ENCODE measurements at regions not wholly inside any gene's neighbourhood (a gene's known extent, or its start where the extent isn't known, plus 50 kb on each side); places are given as distances from the start of the nearest gene placed in this dataset.
"Not testable (repeated sequence)": the region's sequence is repeated elsewhere in the genome, so short reads cannot be mapped to it uniquely, and the experiment has no call there.

- intact Hi-C loops (cut with DNase I) = no loop called here
- DNase-seq (ENCODE audit: extremely low spot score) = no peak
- H3K36me3 ChIP-seq = no peaks in the 10 kb centered on the region
- TF ChIP-seq POLR2AphosphoS5 (IDR thresholded peaks at IDR 0.05) (no peak), CTCF (IDR thresholded peaks at IDR 0.05) (no peak)
- H3K9me3 ChIP-seq = no peaks in the 10 kb centered on the region
- no peaks in the 10 kb centered on the region for H3K27me3 ChIP-seq
- no peak overlapping the region for H3K4me3 ChIP-seq
- no peak overlapping the region for H3K27ac ChIP-seq (replicated peaks in 1 of 4)
- no peaks in the 10 kb centered on the region for H3K4me1 ChIP-seq
- 78% methylated on average over 5 of the region's 5 CpGs for WGBS
These were observed 190.5 kb upstream of the OR13F1 start for GRCh38 chr9:104313396-104314110.

- DNase-seq (ENCODE audit: extremely low spot score); H3K27me3 ChIP-seq; H3K27ac ChIP-seq (replicated peaks in 1 of 4); H3K4me1 ChIP-seq; H3K36me3 ChIP-seq; H3K9me3 ChIP-seq; H3K4me3 ChIP-seq; intact Hi-C loops (cut with DNase I): not testable (repeated sequence)
- WGBS = 94% methylated on average over 11 of the region's 50 CpGs
These were observed 187.7 kb upstream of the OR13F1 start for GRCh38 chr9:104316201-104317009.

- Histone ChIP-seq H3K4me3 (no peak overlapping the region), H3K4me1 (no peaks in the 10 kb centered on the region), H3K9me3 (no peaks in the 10 kb centered on the region), H3K27ac (replicated peaks in 1 of 4) (no peak overlapping the region), H3K27me3 (no peaks in the 10 kb centered on the region), H3K36me3 (no peaks in the 10 kb centered on the region)
- TF ChIP-seq EP300 (IDR thresholded peaks at IDR 0.05) (no peak), POLR2A (IDR thresholded peaks at IDR 0.05; ENCODE audit: low read depth) (no peak), POLR2AphosphoS5 (IDR thresholded peaks at IDR 0.05) (no peak), CTCF (IDR thresholded peaks at IDR 0.05) (no peak)
- intact Hi-C loops (cut with DNase I) = no loop called here
- no peak for DNase-seq (ENCODE audit: extremely low spot score)
- 70% methylated on average over 2 of the region's 2 CpGs for WGBS
These were observed 184.9 kb upstream of the OR13F1 start for GRCh38 chr9:104319198-104319597.

GRCh38 chr9:104319685-104320084 is 184.4 kb upstream of the OR13F1 start:
- Histone ChIP-seq H3K36me3 (no peaks in the 10 kb centered on the region), H3K27ac (replicated peaks in 1 of 4) (no peak overlapping the region), H3K9me3 (no peaks in the 10 kb centered on the region), H3K27me3 (no peaks in the 10 kb centered on the region), H3K4me3 (no peak overlapping the region), H3K4me1 (no peaks in the 10 kb centered on the region)
- TF ChIP-seq EP300 (IDR thresholded peaks at IDR 0.05) = no peak
- no peak for TF ChIP-seq CTCF (IDR thresholded peaks at IDR 0.05)
- no peak for TF ChIP-seq POLR2AphosphoS5 (IDR thresholded peaks at IDR 0.05)
- TF ChIP-seq POLR2A (IDR thresholded peaks at IDR 0.05; ENCODE audit: low read depth) = no peak
- DNase-seq (ENCODE audit: extremely low spot score) = no peak
- WGBS = 49% methylated on average over 3 of the region's 3 CpGs
- intact Hi-C loops (cut with DNase I) = no loop called here

- intact Hi-C loops (cut with DNase I) = no loop called here
- H3K27ac ChIP-seq (replicated peaks in 1 of 4) = no peak overlapping the region
- no peak for TF ChIP-seq EP300 (IDR thresholded peaks at IDR 0.05)
- no peak for TF ChIP-seq CTCF (IDR thresholded peaks at IDR 0.05)
- no peak overlapping the region for H3K4me3 ChIP-seq
- no peaks in the 10 kb centered on the region for H3K36me3 ChIP-seq
- no peaks in the 10 kb centered on the region for H3K9me3 ChIP-seq
- no peaks in the 10 kb centered on the region for H3K27me3 ChIP-seq
- no peak for DNase-seq (ENCODE audit: extremely low spot score)
- H3K4me1 ChIP-seq = no peaks in the 10 kb centered on the region
- WGBS = 91% methylated on average over 3 of the region's 3 CpGs
These were observed 181.5 kb upstream of the OR13F1 start for GRCh38 chr9:104322596-104322995.

- DNase-seq (ENCODE audit: extremely low spot score); intact Hi-C loops (cut with DNase I); H3K27me3 ChIP-seq; H3K27ac ChIP-seq (replicated peaks in 1 of 4); H3K4me1 ChIP-seq; H3K36me3 ChIP-seq; H3K4me3 ChIP-seq; H3K9me3 ChIP-seq: not testable (repeated sequence)
- 88% methylated on average over 2 of the region's 2 CpGs for WGBS
These were observed 179.9 kb upstream of the OR13F1 start for GRCh38 chr9:104323967-104324694.
